Stimulated activated CD4-positive, alpha-beta T cell treated with anti-CD3 and anti-CD28 coated beads, Interleukin-4, amount 100 ng/mL, for 24 hours (primary cell): ENCODE measurements at regions not wholly inside any gene's neighbourhood (a gene's known extent, or its start where the extent isn't known, plus 50 kb on each side); places are given as distances from the start of the nearest gene placed in this dataset.

Experiments
- DNase-seq: peaks from one replicate; pipeline ENCODE4 v3.0.0-alpha.2; 2020

DNA sequence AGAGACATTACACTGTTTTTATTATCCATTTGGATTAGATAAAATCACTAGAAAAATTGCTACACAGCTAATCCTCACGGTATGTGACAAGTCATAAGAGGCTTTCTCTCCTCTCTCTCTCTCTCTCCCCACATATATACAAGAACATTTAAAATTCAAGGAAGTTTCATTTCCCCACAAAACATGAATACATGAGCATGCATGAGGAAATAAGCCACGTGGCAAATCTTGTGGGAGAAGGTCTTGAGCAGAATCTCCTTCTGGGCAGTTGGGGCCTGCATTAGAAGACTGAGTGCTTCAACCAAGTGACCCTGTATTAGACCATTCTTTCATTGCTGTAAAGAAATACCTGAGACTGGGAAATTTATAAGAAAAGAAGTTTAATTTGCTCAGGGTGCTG is 1313.1 kb downstream of the MRPL39 start:
- no peak for DNase-seq

DNA sequence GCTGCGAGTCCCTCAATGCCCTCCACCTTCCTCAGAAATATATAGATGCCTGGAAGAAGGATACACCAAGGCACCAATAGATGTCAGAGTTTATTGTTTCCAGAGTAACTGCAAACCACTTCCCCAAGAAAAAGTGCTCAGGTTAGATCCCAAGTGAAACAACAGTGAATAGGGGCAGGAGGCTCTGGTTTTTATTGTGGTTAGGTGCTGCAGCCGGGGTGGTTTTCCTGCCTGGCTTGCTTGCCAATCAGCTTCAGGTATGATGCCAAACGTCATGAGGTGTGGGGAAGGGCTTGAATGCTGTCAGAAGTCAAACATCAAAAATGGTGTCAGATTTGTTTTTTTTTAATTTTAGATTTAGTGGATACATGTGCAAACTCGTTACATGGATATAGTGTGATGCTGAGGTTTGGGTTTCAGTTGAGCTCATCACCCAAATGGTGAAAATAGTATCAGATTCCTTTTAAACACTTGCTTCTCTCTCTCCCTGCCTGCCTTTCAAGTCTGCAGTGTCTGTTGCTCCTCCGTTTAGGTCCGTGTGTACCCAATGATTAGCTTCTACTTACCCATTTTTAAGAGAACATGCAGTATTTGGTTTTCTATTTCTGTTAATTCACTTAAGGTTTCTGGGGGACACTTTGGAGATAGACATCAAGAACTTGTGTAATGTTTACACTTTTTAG is 1317.0 kb downstream of the MRPL39 start:
- no peak for DNase-seq

DNA sequence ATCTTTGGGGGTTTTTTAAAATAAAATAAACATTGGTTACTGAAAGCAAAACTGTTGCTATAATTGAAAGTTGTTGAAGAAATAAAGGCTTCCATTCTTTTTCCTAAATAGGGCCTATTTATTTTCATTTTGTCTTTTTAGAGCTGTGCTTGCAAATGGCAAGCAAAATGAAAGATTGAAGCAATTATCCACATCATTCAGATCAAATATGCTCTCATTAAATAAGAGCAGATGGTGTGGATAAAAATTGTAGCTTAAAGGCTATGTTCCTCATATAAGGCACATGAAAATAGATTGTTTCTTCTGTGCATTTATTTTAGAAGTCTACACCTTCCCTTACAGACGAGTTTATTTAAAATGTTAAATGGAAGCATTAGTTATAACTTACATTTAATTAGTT is 1317.7 kb downstream of the MRPL39 start:
- DNase-seq, result no peak

DNA sequence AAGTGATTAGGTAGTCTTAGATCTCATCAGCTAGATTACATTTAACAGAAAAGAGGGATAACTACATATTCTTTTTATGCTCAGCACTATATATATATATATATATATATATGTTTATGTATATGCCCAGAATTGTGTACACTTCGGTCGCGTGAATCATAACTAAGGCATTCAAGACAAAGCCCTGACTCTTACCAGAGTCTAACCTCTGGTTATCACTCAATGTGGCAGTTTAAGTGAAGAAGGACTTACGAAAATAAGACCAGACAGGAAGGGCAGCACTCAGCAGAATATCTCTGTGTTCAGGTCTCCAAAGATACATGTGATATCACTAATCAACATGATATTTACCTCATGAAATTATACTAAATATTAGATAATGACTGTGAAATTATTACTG is 1326.7 kb downstream of the MRPL39 start:
- no peak for DNase-seq

DNA sequence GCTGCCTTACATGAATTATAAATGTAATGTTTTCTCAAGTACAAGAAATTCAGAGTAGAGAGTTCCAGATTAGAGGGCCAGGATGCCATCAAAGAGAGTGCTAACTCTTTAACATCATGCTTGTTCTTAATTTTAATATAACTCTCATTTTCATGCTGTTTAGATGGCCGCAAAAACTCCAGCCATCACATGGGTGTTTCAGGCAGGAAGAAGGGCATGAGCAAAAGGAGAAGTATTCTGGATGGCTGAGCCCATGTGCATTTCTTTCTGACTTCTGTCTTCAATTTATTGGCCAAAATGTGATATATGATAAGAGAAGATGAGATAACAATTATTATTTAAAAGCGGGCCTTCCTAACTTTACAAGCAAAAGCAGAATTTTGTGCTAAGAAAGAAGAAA is 1328.6 kb downstream of the MRPL39 start:
- no peak for DNase-seq

DNA sequence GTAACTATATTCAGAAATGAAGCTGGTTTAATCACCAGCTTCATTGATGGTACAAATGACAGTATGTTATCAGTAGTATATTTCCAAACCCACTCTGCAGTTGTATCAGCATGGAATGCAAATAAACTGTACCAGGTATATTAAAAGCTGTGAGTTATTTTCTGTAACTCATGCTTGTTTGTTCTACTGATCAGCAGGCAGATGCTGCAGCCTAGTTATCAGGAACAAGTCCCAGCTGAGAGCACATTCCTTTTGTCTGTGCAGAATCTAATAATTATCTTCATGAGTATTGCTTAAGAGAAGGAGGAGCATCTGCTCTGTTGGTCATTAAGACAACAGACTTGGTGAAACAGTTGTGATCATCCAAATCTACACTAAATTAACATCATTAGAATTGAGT is 1331.1 kb downstream of the MRPL39 start:
- no peak for DNase-seq

DNA sequence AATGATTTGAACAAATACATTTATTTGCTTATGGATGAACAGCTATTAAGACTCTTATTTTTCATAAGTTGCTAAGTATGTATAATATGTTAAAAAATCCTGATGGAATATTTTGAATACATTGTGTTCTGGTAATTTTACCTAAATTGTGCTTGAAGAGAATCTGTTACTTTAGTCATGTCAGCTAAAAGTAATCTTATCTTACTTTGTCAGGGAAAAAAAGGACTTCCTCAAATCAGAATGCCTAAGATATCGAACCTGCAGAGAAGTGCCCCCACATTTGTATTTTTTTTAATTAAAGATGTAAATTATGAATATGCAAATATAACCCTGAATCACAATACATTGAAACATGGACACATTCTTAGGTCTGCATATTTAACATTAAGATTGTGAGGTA is 1331.7 kb downstream of the MRPL39 start:
- no peak for DNase-seq

DNA sequence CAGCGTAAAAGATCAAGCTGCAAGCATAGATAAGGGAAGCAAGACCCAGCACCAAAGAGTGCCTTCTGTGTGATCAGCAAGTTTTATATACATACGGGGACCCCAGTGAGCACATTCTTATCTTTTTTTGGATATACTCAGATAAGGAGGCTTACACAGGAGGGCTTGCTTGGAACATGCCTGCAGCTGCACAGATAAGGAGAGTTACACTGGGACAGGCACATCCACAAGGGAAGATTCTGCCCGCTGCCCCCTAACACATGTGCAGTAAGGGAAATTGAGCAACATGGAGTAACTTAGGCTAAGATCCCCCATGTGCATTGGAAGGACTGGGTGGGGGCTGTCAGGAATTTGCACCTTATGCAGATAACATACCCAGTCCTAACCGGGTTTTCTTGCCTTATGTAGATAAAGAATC is 1334.8 kb downstream of the MRPL39 start:
- DNase-seq, result no peak

DNA sequence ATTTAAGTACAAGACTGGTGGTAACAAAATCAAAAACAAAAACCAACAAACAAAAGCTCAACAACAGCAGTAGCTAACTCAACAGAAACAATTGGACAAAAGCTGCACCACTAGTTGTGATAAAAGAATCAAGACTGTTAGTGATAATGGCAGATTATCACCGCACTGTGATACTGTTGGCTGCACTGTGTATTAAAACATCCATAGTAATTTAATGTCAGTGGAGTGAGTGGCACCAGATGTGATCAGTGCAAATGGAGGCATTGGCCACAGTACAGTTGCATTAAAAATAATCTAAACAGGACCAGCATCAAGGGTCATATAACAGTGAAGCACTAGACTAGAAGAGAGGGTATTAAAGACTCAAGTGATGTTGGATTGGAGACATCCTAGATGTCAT is 1341.3 kb downstream of the MRPL39 start:
- DNase-seq, result no peak

DNA sequence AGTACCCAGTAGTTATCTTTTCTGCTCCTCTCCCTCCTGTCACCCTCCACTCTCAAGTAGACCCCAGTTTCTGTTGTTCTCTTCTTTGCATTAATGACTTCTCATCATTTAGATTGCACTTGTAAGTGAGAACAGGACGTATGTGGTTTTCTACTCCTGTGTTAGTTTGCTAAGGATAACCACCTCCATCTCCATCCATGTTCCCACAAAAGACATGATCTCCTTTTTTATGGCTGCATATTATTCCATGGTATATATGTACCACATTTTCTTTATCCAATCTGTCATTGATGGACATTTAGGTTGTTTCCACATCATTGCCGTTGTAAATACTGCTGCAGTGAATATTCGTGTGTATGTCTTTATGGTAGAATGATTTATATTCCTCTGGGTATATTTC is 1346.5 kb downstream of the MRPL39 start:
- no peak for DNase-seq

DNA sequence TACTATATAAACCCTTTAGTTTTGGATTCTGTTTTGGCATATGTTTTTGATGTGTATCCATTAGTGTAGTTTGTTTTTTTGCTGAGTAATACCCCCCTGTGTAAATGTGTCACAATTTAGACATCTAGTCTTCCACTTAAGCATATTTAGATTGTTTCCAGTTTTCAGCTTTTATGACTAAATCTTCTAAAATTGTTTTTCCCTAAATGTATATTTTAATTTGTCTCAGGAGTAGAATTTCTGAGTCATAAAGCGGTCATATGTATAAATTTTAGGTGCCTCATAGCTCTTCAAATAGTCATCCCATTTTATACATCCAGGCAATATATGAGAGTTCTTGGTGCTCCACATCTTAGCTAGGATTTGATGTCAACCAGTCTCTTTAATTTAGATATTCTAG is 1348.0 kb downstream of the MRPL39 start:
- DNase-seq, result no peak

DNA sequence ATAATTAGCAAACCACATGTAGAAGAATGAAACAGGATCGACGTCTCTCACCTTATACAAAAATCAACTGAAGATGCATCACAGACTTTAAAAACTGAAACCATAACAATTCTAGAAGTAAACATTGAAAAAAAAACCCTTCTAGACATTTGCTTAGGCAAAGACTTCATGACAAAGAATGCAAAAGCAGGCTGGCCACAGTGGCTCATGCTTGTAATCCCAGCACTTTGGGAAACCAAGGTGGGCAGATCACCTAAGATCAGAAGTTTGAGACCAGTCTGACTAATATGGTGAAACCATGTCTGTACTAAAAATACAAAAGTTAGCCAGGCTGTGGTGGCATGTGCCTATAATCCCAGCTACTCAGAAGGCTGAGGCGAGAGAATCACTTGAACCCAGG is 1351.7 kb downstream of the MRPL39 start:
- no peak for DNase-seq

DNA sequence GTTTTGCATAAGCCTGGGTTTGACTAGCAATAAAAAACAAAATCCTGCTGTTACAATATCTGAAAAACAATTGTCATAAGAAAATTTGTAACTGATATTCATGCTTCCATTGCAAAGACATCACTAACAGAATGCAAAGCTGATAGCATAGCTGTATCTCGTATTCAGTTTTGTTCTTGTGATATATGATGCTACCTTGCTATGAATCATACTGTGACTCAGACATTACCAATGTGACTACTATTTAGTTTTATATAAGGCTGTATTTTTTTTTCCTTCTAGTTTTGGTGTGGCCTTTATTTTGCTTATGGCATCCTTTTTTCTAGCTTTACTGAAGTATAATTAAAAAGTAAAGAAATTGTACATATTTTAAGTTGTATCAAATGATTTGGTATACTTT is 1381.8 kb downstream of the MRPL39 start:
- DNase-seq, result no peak

DNA sequence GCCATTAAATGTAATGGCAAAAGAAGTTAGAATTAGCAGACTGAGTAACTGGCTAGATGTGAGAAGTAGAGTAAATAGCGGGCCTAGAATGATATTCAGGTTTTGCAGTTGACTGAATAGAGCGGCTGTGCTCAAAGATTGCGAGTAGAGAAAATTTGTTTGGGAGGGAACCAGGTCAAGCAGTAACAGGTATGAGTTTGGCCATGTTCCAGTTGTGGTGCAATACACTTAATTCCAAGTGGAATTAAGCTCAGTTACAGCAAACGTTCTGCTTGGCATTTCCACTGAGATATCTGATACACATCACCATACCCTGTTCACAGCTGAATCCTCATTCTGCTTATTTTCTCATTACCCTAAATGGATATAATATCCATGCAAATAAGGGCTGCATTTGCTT is 1382.9 kb downstream of the MRPL39 start:
- DNase-seq, result no peak

DNA sequence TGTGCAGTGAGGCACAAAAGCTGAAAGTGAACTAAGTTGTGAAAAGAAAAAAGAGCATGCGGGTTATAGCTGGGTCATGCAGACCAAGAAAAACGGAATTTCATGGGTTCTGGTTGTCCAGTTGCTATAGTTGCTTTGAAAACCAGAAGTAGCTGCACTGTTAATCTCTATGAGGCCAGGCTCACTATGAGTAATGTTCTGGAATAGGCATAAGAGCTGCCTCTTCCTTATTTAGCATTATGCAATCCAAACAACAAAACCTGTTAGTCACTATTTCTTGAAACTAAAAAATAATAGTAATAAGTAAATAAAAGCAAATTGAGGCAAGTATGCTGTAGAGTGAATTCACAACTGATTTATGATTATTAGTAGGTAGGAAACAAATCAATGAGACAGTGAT is 1383.7 kb downstream of the MRPL39 start:
- DNase-seq, result no peak

DNA sequence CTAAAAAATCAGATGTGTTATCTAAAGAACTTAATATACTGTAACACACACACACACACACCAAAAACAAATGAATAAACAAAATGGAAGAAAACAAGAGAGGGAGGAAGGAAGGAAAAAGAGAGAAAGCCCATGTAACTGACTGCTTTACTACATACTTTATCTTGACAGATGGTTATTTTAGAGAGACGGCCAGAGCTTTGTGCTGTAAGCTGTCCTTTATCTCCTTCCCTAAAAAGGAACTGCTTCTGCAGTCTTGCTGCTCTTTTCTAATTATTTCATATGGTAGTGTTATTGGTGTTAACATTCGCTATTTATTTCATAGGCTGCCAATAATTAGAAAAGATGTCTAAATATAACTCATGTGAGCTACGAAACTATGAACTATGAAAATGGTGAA is 1384.6 kb downstream of the MRPL39 start:
- no peak for DNase-seq

DNA sequence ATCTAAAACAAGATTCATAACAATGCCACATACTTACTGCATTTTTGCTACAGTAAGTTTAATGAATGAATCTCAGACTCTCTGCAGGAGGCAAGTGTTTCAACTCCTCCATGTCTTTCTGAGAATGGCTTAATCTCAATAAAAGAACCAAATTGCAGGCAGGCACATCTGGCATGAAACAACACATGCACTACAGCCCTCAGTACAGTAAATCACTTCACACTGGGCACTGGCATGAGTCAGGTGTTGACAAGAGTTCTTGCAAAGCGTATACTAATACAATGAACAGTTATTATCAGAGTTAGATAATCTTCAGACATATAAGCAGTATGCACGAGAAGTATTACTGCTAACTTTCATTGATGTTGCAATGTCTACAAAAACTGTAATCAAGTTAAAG is 1386.8 kb downstream of the MRPL39 start:
- DNase-seq, result no peak

DNA sequence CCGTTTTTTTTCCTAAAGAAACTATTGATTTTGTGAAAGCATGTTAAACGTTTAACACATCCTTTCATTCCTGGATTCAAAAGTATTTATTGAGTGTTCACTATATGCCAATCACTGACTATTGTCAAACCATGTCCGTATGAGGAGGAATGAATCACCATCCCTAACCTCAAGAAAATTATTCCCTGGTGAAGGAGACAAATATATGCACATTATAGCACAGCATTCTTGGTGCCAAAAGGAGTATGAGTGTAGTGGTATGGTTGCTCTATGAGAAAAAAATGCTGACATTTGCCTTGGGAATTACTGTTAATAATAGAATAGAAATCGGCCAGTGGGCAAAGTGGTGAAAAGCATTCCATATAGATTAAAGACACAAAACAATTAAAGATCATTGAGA is 1390.1 kb downstream of the MRPL39 start:
- DNase-seq, result no peak

DNA sequence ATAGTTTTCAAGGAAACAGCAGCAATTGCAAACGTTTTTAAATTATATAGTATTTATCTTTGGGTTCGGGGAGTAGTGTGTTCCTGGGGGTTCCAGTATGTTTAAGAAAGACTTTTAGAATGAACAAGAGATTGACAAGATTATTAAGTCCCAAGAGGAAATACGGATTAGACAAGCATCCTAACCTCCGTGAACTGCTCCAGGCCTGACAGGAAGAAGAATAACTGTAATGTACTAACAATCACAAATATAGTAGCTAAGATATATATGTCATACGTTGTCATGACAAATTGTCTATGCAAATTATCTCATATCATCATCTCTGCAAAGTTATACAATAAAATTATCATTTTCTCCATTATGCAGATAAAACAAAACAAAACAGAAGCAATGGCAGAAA is 1397.2 kb downstream of the MRPL39 start:
- DNase-seq, result no peak

DNA sequence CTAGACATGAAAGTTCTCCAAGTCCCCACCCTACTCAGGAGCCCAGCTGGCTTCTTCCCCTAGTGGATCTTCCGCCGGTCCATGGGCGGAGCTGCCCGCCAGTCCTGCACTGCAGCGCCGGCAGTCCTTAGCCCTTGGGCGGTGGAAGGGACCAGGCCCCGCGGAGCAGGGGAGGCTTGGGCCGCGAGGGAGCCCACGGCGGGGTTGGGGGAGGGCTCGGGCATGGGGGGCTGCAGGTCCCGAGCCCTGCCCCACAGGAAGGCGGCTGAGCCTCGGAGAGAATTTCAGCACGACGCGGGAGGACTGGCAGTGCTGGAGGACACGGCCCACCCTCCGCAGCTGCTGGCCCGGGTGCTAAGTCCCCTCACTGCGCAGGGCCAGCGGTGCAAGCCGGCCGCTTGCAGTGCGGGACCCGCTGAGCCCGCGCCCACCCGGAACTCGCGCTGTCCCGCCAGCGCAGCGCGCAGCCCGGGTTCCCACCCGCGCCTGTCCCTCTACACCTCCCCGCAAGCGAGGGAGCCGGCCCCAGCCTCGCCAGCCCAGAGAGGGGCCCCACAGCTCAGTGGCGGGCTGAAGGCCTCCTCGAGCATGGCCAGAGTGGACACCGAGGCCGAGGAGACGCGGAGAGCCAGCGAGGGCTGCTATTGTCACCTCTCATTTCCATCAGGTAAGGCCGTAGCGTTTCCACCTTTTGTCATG is 1398.6 kb downstream of the MRPL39 start:
- no peak for DNase-seq

DNA sequence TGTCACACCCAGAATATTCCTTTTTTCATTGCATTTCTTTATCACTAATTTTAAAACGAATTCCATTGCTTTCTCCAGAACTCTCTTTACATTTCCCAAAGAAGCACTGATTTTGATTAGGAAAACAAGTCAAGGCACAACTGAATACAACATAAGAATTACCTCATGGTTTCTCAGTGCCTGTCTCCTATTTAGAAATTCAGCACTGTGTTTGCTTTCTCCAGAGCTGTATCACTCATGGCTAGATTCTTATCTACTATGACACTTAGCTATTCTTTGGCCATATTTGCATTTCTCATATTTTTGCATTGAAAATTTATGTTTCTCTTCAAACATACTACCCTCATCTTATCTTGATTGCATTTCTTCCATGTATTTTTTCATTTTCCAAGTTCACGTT is 1402.0 kb downstream of the MRPL39 start:
- DNase-seq, result no peak

DNA sequence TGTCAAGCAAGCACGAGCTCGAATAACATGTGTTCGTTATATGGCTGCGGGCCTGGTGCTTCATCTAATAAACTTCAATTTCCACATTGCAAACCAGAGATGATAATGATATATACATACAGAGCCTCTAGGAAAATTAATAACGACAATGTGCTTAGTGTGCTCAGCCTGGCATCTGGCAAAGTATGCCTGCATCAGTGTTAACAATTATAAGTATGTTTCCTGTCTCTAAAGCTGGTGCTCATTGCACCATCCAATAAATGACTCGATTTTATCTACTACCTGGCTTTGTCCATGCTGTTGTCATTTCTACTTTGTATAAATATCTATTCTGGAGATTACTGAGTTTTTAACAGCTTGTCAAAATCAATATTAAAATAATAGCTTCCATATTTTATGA is 1402.6 kb downstream of the MRPL39 start:
- DNase-seq, result no peak

DNA sequence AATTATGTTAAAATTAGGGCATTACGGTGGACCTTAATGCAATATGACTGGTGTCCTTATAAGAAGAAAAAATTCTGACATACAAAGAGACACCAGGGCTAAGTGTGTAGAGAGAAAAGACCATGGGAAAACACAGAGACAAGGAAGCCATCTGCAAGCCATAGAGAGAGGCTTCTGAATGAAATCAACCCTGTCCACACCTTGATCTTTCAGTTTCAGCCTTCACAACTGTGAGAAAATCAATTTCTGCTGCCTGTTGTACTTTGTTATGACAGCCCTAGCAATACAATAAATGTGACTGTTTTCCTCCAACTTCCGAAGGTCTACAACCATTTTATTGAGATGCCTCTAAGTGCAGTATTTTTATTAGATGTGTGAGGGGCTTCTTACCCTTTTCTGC is 1407.2 kb downstream of the MRPL39 start:
- no peak for DNase-seq

DNA sequence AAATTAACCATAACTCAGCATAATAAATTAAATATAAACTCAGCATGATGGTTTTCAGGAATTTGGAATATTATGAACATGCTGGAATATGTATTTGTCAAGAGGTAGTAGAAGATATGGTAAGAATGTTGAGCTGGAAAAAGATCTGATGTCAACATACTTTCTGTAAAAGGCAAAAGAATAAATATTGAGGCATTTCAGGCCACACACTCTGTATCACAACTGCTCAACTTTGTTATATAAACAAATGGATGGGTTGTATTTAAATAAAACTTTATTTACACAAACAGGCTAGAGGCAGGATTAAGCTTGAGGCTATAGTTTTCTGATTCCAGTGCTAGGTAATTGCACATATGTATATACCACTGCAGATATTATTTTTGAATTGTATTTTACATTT is 1409.4 kb downstream of the MRPL39 start:
- no peak for DNase-seq

DNA sequence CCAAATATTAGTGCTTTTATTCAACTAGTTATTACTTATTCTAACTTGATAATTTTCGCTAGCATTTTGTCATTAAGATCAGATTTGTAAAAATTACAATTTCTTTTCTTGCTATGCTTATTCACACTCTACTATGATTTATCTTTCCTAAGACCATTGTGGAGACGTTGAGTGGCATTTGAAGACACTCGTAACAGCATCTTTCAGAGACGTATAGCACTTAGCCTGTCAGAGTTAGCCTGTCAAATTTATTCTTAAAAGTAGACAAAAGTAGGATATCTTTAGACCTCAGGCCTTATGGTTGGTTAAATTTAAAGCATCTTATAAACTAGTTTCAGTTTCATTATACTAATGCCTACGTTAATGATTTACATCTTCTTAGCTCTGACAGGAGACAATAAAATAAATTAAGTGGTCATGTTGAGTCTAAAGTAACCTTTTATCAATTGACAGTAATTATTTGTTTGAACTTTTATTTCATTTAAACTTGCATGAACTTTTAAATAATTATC is 1410.1 kb downstream of the MRPL39 start:
- DNase-seq, result no peak
